ENCODE measurements at regions not wholly inside any gene's neighbourhood (a gene's known extent, or its start where the extent isn't known, plus 50 kb on each side); places are given as distances from the start of the nearest gene placed in this dataset.

DNA sequence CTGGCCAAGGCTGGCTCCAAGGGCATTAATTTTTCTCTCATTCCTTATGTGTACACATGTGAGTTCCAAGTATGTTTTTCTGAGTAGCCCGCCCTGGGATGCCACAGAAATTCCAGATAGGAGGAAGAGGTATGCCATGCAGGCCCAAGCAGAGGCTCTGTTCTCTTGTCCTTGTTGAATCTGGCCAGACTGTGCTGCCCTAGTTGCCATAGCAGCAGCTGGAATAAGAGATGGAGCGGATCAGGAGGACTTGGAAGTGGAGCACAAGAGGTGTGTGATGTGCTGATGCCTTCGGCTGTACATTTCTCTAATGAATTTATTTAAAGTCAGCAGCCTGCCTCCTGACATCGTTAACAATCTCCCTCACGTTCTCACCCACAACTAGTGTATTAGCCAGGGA, 235.6 kb upstream of the RPS23 start:
- TF ChIP-seq EZH2phosphoT487 (IDR thresholded peaks at IDR 0.05; ENCODE audit: low read depth) = no peak
- TF ChIP-seq, protein P1, sequence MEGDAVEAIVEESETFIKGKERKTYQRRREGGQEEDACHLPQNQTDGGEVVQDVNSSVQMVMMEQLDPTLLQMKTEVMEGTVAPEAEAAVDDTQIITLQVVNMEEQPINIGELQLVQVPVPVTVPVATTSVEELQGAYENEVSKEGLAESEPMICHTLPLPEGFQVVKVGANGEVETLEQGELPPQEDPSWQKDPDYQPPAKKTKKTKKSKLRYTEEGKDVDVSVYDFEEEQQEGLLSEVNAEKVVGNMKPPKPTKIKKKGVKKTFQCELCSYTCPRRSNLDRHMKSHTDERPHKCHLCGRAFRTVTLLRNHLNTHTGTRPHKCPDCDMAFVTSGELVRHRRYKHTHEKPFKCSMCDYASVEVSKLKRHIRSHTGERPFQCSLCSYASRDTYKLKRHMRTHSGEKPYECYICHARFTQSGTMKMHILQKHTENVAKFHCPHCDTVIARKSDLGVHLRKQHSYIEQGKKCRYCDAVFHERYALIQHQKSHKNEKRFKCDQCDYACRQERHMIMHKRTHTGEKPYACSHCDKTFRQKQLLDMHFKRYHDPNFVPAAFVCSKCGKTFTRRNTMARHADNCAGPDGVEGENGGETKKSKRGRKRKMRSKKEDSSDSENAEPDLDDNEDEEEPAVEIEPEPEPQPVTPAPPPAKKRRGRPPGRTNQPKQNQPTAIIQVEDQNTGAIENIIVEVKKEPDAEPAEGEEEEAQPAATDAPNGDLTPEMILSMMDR (IDR thresholded peaks at IDR 0.05; ENCODE audit: low read depth, low read length) = no peak
